ENCODE measurements at regions not wholly inside any gene's neighbourhood (a gene's known extent, or its start where the extent isn't known, plus 50 kb on each side); places are given as distances from the start of the nearest gene placed in this dataset.

- Histone ChIP-seq H3K9me3 (ENCODE audit: low read length) (no peaks in the 10 kb centered on the region), H3K4me3 (ENCODE audit: low read length) (no peak overlapping the region), H4K20me1 (ENCODE audit: insufficient read depth) (no peaks in the 10 kb centered on the region), H3K27ac (ENCODE audit: low read length) (no peak overlapping the region), H3K36me3 (ENCODE audit: insufficient read depth, low read length) (no peaks in the 10 kb centered on the region), H2AFZ (ENCODE audit: low read depth, low read length) (no peak overlapping the region), H3K27me3 (ENCODE audit: insufficient read depth, low read depth, low read length) (no peaks in the 10 kb centered on the region), H3K4me2 (ENCODE audit: low read length) (no peak overlapping the region), H3F3A (ENCODE audit: insufficient read depth, low read length, poor library complexity, severe bottlenecking) (no peaks in the 10 kb centered on the region), H3K9ac (ENCODE audit: low read length) (no peak overlapping the region), H3K79me2 (replicated peaks; ENCODE audit: insufficient read depth, low read length) (no peaks in the 10 kb centered on the region), H3K9me2 (ENCODE audit: insufficient read depth, low read length) (no peaks in the 10 kb centered on the region)
- TF ChIP-seq, protein P1, sequence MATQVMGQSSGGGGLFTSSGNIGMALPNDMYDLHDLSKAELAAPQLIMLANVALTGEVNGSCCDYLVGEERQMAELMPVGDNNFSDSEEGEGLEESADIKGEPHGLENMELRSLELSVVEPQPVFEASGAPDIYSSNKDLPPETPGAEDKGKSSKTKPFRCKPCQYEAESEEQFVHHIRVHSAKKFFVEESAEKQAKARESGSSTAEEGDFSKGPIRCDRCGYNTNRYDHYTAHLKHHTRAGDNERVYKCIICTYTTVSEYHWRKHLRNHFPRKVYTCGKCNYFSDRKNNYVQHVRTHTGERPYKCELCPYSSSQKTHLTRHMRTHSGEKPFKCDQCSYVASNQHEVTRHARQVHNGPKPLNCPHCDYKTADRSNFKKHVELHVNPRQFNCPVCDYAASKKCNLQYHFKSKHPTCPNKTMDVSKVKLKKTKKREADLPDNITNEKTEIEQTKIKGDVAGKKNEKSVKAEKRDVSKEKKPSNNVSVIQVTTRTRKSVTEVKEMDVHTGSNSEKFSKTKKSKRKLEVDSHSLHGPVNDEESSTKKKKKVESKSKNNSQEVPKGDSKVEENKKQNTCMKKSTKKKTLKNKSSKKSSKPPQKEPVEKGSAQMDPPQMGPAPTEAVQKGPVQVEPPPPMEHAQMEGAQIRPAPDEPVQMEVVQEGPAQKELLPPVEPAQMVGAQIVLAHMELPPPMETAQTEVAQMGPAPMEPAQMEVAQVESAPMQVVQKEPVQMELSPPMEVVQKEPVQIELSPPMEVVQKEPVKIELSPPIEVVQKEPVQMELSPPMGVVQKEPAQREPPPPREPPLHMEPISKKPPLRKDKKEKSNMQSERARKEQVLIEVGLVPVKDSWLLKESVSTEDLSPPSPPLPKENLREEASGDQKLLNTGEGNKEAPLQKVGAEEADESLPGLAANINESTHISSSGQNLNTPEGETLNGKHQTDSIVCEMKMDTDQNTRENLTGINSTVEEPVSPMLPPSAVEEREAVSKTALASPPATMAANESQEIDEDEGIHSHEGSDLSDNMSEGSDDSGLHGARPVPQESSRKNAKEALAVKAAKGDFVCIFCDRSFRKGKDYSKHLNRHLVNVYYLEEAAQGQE (IDR thresholded peaks at IDR 0.05; ENCODE audit: borderline replicate concordance), result no peak
- TF ChIP-seq EZH2 (IDR thresholded peaks at IDR 0.05; ENCODE audit: borderline replicate concordance, insufficient read depth, low read length, poor library complexity, severe bottlenecking), result no peak
- no peak for TF ChIP-seq SMC3 (conservative IDR thresholded peaks at IDR 0.05; ENCODE audit: poor library complexity)
- TF ChIP-seq TAF1 (IDR thresholded peaks at IDR 0.05; ENCODE audit: low read depth), result no peak
- no peak for TF ChIP-seq EP300 (conservative IDR thresholded peaks at IDR 0.05; ENCODE audit: poor library complexity, severe bottlenecking)
- no peak for TF ChIP-seq POLR2AphosphoS5 (IDR thresholded peaks at IDR 0.05)
- no peak for TF ChIP-seq CTCF (IDR thresholded peaks at IDR 0.05; ENCODE audit: poor library complexity, severe bottlenecking)
- no peak for TF ChIP-seq MXI1 (conservative IDR thresholded peaks at IDR 0.05; ENCODE audit: poor library complexity, severe bottlenecking)
- no peak for TF ChIP-seq RAD21 (conservative IDR thresholded peaks at IDR 0.05)
Measured at GRCh38 chr2:47299555-47299954, 69.6 kb upstream of the EPCAM start.

DNA sequence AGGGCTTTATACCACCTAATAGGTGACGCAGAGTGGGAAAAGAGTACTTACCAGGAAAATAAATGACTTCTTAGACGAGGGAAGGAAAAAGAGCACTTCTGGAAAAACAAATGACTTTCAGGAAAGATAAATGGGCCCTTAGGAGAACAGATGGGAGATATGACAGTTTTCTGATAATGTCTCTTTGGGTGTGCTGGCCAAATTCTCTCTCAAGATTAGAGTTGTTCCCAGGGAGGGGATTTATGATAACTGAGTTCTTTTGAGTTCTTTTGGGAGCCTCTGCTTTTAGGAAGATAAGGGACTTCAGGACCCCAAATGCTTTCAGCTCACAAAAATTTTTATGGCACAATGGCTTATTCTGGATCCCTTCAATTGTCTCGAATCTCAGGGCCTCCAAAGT lies 70.3 kb upstream of the EPCAM start:
- Histone ChIP-seq H3F3A (ENCODE audit: insufficient read depth, low read length, poor library complexity, severe bottlenecking) (no peaks in the 10 kb centered on the region), H3K79me2 (replicated peaks; ENCODE audit: insufficient read depth, low read length) (no peaks in the 10 kb centered on the region), H3K27ac (ENCODE audit: low read length) (no peak overlapping the region), H3K27me3 (ENCODE audit: insufficient read depth, low read depth, low read length) (no peaks in the 10 kb centered on the region), H3K9me2 (ENCODE audit: insufficient read depth, low read length) (no peaks in the 10 kb centered on the region), H2AFZ (ENCODE audit: low read depth, low read length) (no peak overlapping the region), H3K9me3 (ENCODE audit: low read length) (no peaks in the 10 kb centered on the region), H3K4me2 (ENCODE audit: low read length) (no peak overlapping the region), H3K9ac (ENCODE audit: low read length) (no peak overlapping the region), H4K20me1 (ENCODE audit: insufficient read depth) (no peaks in the 10 kb centered on the region), H3K36me3 (ENCODE audit: insufficient read depth, low read length) (no peaks in the 10 kb centered on the region), H3K4me3 (ENCODE audit: low read length) (no peak overlapping the region)
- TF ChIP-seq RAD21 (conservative IDR thresholded peaks at IDR 0.05), result no peak
- TF ChIP-seq CTCF (IDR thresholded peaks at IDR 0.05; ENCODE audit: poor library complexity, severe bottlenecking), result no peak
- TF ChIP-seq TAF1 (IDR thresholded peaks at IDR 0.05; ENCODE audit: low read depth), result no peak
- TF ChIP-seq EP300 (conservative IDR thresholded peaks at IDR 0.05; ENCODE audit: poor library complexity, severe bottlenecking), result no peak
- TF ChIP-seq MXI1 (conservative IDR thresholded peaks at IDR 0.05; ENCODE audit: poor library complexity, severe bottlenecking), result no peak
- no peak for TF ChIP-seq SMC3 (conservative IDR thresholded peaks at IDR 0.05; ENCODE audit: poor library complexity)
- TF ChIP-seq, protein P1 (IDR thresholded peaks at IDR 0.05; ENCODE audit: borderline replicate concordance), result no peak
- no peak for TF ChIP-seq POLR2AphosphoS5 (IDR thresholded peaks at IDR 0.05)
- TF ChIP-seq EZH2 (IDR thresholded peaks at IDR 0.05; ENCODE audit: borderline replicate concordance, insufficient read depth, low read length, poor library complexity, severe bottlenecking), result no peak

Measured in neural cell (in vitro differentiated cells).